ENCODE measurements at regions not wholly inside any gene's neighbourhood (a gene's known extent, or its start where the extent isn't known, plus 50 kb on each side); places are given as distances from the start of the nearest gene placed in this dataset.
"Not testable (repeated sequence)": the region's sequence is repeated elsewhere in the genome, so short reads cannot be mapped to it uniquely, and the experiment has no call there.

DNA sequence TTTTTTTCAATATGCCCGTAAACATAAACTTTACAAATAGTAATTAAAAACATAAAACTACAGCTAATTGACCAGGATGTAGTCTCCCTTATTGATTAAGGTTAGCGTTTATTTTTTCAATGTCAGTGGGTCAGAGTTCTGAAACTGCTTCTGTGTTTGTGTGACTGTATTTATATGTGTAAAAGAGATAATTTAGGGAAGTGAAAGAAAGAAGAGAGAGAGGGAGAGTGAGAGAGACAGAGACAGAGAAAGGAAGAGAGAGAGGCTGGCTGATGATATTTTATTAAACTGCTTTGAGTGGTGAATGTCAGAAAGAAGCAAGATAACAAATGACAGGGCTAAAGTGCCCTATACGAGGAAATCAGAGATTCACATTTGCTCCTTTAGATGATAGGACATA is 266.1 kb upstream of the PTCHD4 start:
- ATAC-seq = no peak
- no peak overlapping the region for H3K27ac ChIP-seq (ENCODE audit: extremely low read length, insufficient read depth, low read length)

DNA sequence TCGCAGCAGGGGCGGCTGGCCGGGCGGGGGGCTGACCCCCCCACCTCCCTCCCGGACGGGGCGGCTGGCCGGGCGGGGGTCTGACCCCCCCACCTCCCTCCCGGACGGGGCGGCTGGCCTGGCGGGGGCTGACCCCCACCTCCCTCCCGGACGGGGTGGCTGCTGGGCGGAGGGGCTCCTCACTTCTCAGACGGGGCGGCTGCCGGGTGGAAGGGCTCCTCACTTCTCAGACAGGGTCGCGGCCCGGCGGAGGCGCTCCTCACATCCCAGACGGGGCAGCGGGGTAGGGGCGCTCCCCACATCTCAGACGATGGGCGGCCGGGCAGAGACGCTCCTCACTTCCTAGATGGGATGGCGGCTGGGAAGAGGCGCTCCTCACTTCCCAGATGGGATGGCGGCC is 260.2 kb upstream of the PTCHD4 start:
- H3K4me1 ChIP-seq (ENCODE audit: insufficient read depth, low read length); H3K9ac ChIP-seq (ENCODE audit: insufficient read depth, low read depth, low read length); CTCF ChIA-PET (ENCODE audit: low intra/inter-chr PET ratio, low total read pairs); intact Hi-C loops (cut with micrococcal nuclease; ENCODE audit: unreplicated experiment); H3K36me3 ChIP-seq (replicated peaks in 1 of 2; ENCODE audit: control insufficient read depth in 1 of 2, insufficient read depth in 2 of 2, low read length in 2 of 2); H3K27ac ChIP-seq (ENCODE audit: extremely low read length, insufficient read depth, low read length); H3K4me3 ChIP-seq (replicated peaks in 1 of 3; ENCODE audit: insufficient read depth in 1 of 3, low read depth in 2 of 3, low read length in 3 of 3); FAIRE-seq; POLR2A ChIA-PET; H3K27me3 ChIP-seq (ENCODE audit: control insufficient read depth in 1 of 2, insufficient read depth in 2 of 2, low read length in 2 of 2); H3K4me2 ChIP-seq (ENCODE audit: low read depth, low read length); H2AFZ ChIP-seq (ENCODE audit: low read length); BruUV-seq (replicated peaks); H3K79me2 ChIP-seq (ENCODE audit: insufficient read depth, low read length); DNase-seq (ENCODE audit: low spot score); H3K9me3 ChIP-seq (ENCODE audit: low read length); H4K20me1 ChIP-seq (ENCODE audit: insufficient read depth, low read length); ATAC-seq; in situ Hi-C loops (cut with HindIII; ENCODE audit: extremely low pct_ligation_motif_present, low pct_unique_long_range_greater_than_20kb): not testable (repeated sequence)
- 79% methylated on average over 12 of the region's 34 CpGs for whole genome bisulfite sequencing (ENCODE audit: low lambda C conversion rate)

More for the DNA sequence above, 266.1 kb upstream of the PTCHD4 start:
- in situ Hi-C loops (cut with HindIII; ENCODE audit: extremely low pct_ligation_motif_present, low pct_unique_long_range_greater_than_20kb) (no loop called here), intact Hi-C loops (cut with micrococcal nuclease; ENCODE audit: unreplicated experiment) (no loop called here)
- H3K79me2 ChIP-seq (ENCODE audit: insufficient read depth, low read length) = no peaks in the 10 kb centered on the region
- H3K36me3 ChIP-seq (replicated peaks in 1 of 2; ENCODE audit: control insufficient read depth in 1 of 2, insufficient read depth in 2 of 2, low read length in 2 of 2) = no peaks in the 10 kb centered on the region
- TF ChIP-seq ZNF496 (CRISPR knock-in tag; IDR thresholded peaks at IDR 0.05; ENCODE audit: insufficient replicate concordance) (no peak), JARID2 (CRISPR knock-in tag; IDR thresholded peaks at IDR 0.05; ENCODE audit: insufficient replicate concordance) (no peak), ZNF691 (CRISPR knock-in tag; IDR thresholded peaks at IDR 0.05; ENCODE audit: borderline replicate concordance, low read depth) (no peak), SNRNP70 (IDR thresholded peaks at IDR 0.05; ENCODE audit: low read depth, low read length) (no peak), ZNF556 (CRISPR knock-in tag; IDR thresholded peaks at IDR 0.05; ENCODE audit: borderline replicate concordance) (no peak), HOXA5 (CRISPR knock-in tag; IDR thresholded peaks at IDR 0.05) (no peak)
- H4K20me1 ChIP-seq (ENCODE audit: insufficient read depth, low read length) = no peaks in the 10 kb centered on the region
- no TSS peak for BruUV-seq (replicated peaks)
- FAIRE-seq = no peak
- H3K9me3 ChIP-seq (ENCODE audit: low read length) = no peaks in the 10 kb centered on the region
- WGBS (ENCODE audit: low lambda C conversion rate) = 18% methylated on average over 3 of the region's 3 CpGs
- H3K9ac ChIP-seq (ENCODE audit: insufficient read depth, low read depth, low read length) = no peak overlapping the region
- ChIA-PET POLR2A (no interaction called here), CTCF (ENCODE audit: low intra/inter-chr PET ratio, low total read pairs) (no interaction called here)
- H3K4me1 ChIP-seq (ENCODE audit: insufficient read depth, low read length) = no peaks in the 10 kb centered on the region
- H3K4me2 ChIP-seq (ENCODE audit: low read depth, low read length) = no peak overlapping the region
- H3K27me3 ChIP-seq (ENCODE audit: control insufficient read depth in 1 of 2, insufficient read depth in 2 of 2, low read length in 2 of 2) = no peaks in the 10 kb centered on the region
- no peak overlapping the region for H2AFZ ChIP-seq (ENCODE audit: low read length)
- H3K4me3 ChIP-seq (replicated peaks in 1 of 3; ENCODE audit: insufficient read depth in 1 of 3, low read depth in 2 of 3, low read length in 3 of 3) = no peak overlapping the region
- no peak for DNase-seq (ENCODE audit: low spot score)
